H9 (cell line): ENCODE measurements at regions not wholly inside any gene's neighbourhood (a gene's known extent, or its start where the extent isn't known, plus 50 kb on each side); places are given as distances from the start of the nearest gene placed in this dataset.
A peak's percentile ranks its signal among the peaks of the same experiment; 100 is the strongest.
"Not testable (repeated sequence)": the region's sequence is repeated elsewhere in the genome, so short reads cannot be mapped to it uniquely, and the experiment has no call there.

Source experiments
- DNase-seq: peaks from one replicate; pipeline ENCODE4 v3.0.0-alpha.2; 2017
- H2AFZ ChIP-seq: one replicate; pipeline ENCODE4 v1.6.1; 2013; ENCODE audit warnings: mild to moderate bottlenecking, low read length, control low read depth, moderate library complexity
- H2AK5ac ChIP-seq: 2 replicates; pipeline ENCODE4 v1.6.1; 2013; ENCODE audit warnings: low read length, control low read depth, mixed read lengths; ENCODE audit not compliant: insufficient read length
- H2BK120ac ChIP-seq: one replicate; pipeline ENCODE4 v1.6.1; 2013; ENCODE audit warnings: low read depth, mild to moderate bottlenecking, low read length, control low read depth, inconsistent platforms; ENCODE audit not compliant: poor library complexity, severe bottlenecking
- H2BK12ac ChIP-seq: 2 replicates; pipeline ENCODE4 v1.6.1; 2013; ENCODE audit warnings: low read length, control low read depth, mixed read lengths, low read depth; ENCODE audit not compliant: insufficient read length
- H2BK15ac ChIP-seq: 2 replicates; pipeline ENCODE4 v1.6.1; 2013; ENCODE audit warnings: low read depth, low read length, control low read depth
- H2BK20ac ChIP-seq: one replicate; pipeline ENCODE4 v1.6.1; 2013; ENCODE audit warnings: low read depth, mild to moderate bottlenecking, low read length, control low read depth, inconsistent platforms; ENCODE audit not compliant: poor library complexity, severe bottlenecking
- H2BK5ac ChIP-seq: 2 replicates; pipeline ENCODE4 v1.6.1; 2013; ENCODE audit warnings: low read length, control low read depth, mixed read lengths; ENCODE audit not compliant: insufficient read length
- H3K14ac ChIP-seq: 2 replicates; pipeline ENCODE4 v1.6.1; 2013; ENCODE audit warnings: low read length, control low read depth; ENCODE audit not compliant: insufficient read depth
- H3K18ac ChIP-seq: 2 replicates; pipeline ENCODE4 v1.6.1; 2013; ENCODE audit warnings: low read depth, mild to moderate bottlenecking, mixed read lengths, low read length, control low read depth; ENCODE audit not compliant: insufficient read length
- H3K23ac ChIP-seq: 2 replicates; pipeline ENCODE4 v1.6.1; 2013; ENCODE audit warnings: low read length, control low read depth, mixed read lengths, low read depth; ENCODE audit not compliant: insufficient read length
- H3K23me2 ChIP-seq: 2 replicates; pipeline ENCODE4 v1.6.1; 2013; ENCODE audit warnings: low read depth, mild to moderate bottlenecking, mixed read lengths, low read length, control low read depth; ENCODE audit not compliant: insufficient read length, poor library complexity, severe bottlenecking
- H3K27ac ChIP-seq: 2 replicates; pipeline ENCODE4 v1.5.1; 2013; ENCODE audit warnings: low read length, control low read depth, mixed read lengths, low read depth; ENCODE audit not compliant: insufficient read length
- H3K27me3 ChIP-seq: 2 replicates; pipeline ENCODE4 v1.6.1; 2013; ENCODE audit warnings: low read length, control low read depth, inconsistent platforms; ENCODE audit not compliant: insufficient read depth
- H3K4ac ChIP-seq: 2 replicates; pipeline ENCODE4 v1.6.1; 2013; ENCODE audit warnings: low read depth, mild to moderate bottlenecking, control low read depth, inconsistent platforms, low read length, moderate library complexity
- H3K4me1 ChIP-seq: 2 replicates; pipeline ENCODE4 v1.6.1; 2013; ENCODE audit warnings: low read length, control low read depth, inconsistent platforms; ENCODE audit not compliant: insufficient read depth
- H3K4me2 ChIP-seq: 2 replicates; pipeline ENCODE4 v1.6.1; 2013; ENCODE audit warnings: low read length, control low read depth, mixed read lengths; ENCODE audit not compliant: insufficient read length, insufficient read depth
- H3K56ac ChIP-seq: 2 replicates; pipeline ENCODE4 v1.6.1; 2013; ENCODE audit warnings: low read depth, mild to moderate bottlenecking, mixed read lengths, low read length, control low read depth; ENCODE audit not compliant: insufficient read length
- H3K79me1 ChIP-seq: 2 replicates; pipeline ENCODE4 v1.6.1; 2013; ENCODE audit warnings: low read depth, mild to moderate bottlenecking, moderate library complexity, low read length, control low read depth, inconsistent platforms; ENCODE audit not compliant: insufficient read depth, poor library complexity, severe bottlenecking
- H3K79me2 ChIP-seq: 2 replicates; pipeline ENCODE4 v1.6.1; 2013; ENCODE audit warnings: low read length, control low read depth, inconsistent platforms; ENCODE audit not compliant: insufficient read depth
- H3K9ac ChIP-seq: 2 replicates; pipeline ENCODE4 v1.6.1; 2013; ENCODE audit warnings: low read length, control low read depth, mixed read lengths; ENCODE audit not compliant: insufficient read length; ENCODE audit errors: extremely low read depth
- H3K9me3 ChIP-seq: one replicate; pipeline ENCODE4 v1.6.1; 2013; ENCODE audit warnings: low read depth, low read length, inconsistent platforms; ENCODE audit not compliant: control insufficient read depth
- H3T11ph ChIP-seq: one replicate; pipeline ENCODE4 v1.6.1; 2013; ENCODE audit warnings: mild to moderate bottlenecking, low read length, control low read depth, inconsistent platforms
- H4K20me1 ChIP-seq: one replicate; pipeline ENCODE4 v1.6.1; 2013; ENCODE audit not compliant: control insufficient read depth, insufficient read length, insufficient read depth
- H4K5ac ChIP-seq: 2 replicates; pipeline ENCODE4 v1.6.1; 2013; ENCODE audit warnings: low read depth, mild to moderate bottlenecking, mixed read lengths, low read length, control low read depth; ENCODE audit not compliant: insufficient read length
- H4K8ac ChIP-seq: replicated peaks from 2 replicates; pipeline ENCODE4 v1.6.1; 2013; ENCODE audit warnings: low read length, control low read depth, mixed read lengths, low read depth; ENCODE audit not compliant: insufficient read length
- H4K91ac ChIP-seq: 2 replicates; pipeline ENCODE4 v1.6.1; 2013; ENCODE audit warnings: low read depth, mild to moderate bottlenecking, moderate library complexity, mixed read lengths, low read length, control low read depth; ENCODE audit not compliant: insufficient read length
- H3K27ac Mint-ChIP-seq, 3 experiments: 2 replicates in 2 of 3; 3 replicates in 1 of 3; pipeline ENCODE4 v1.8.0; 2020 to 2021; ENCODE audit warnings: mixed read lengths in 3 of 3, mild to moderate bottlenecking in 1 of 3, moderate library complexity in 1 of 3
- H3K27me3 Mint-ChIP-seq: 2 replicates; pipeline ENCODE4 v1.8.0; 2021; ENCODE audit warnings: low read depth, mild to moderate bottlenecking, moderate library complexity, mixed read lengths
- H3K36me3 Mint-ChIP-seq, 3 experiments: 2 replicates in 2 of 3; 3 replicates in 1 of 3; pipeline ENCODE4 v1.8.0; 2020 to 2021; ENCODE audit warnings: low read depth in 3 of 3, mixed read lengths in 3 of 3; ENCODE audit not compliant: insufficient read depth in 1 of 3
- H3K4me1 Mint-ChIP-seq, 2 experiments: 2 replicates each; pipeline ENCODE4 v1.8.0; 2020; ENCODE audit warnings: mixed read lengths in 2 of 2
- H3K4me3 Mint-ChIP-seq, 2 experiments: 2 replicates in 1 of 2; 3 replicates in 1 of 2; pipeline ENCODE4 v1.8.0; 2020 to 2021; ENCODE audit warnings: mild to moderate bottlenecking in 2 of 2, mixed read lengths in 2 of 2, moderate library complexity in 1 of 2
- H3K9me3 Mint-ChIP-seq, 2 experiments: 2 replicates in 1 of 2; 3 replicates in 1 of 2; pipeline ENCODE4 v1.8.0; 2020; ENCODE audit warnings: mild to moderate bottlenecking in 2 of 2, mixed read lengths in 2 of 2, moderate library complexity in 1 of 2
- CTCF ChIP-seq: fragments of 200-600 bp; sonication (generic); conservative IDR thresholded peaks from 3 replicates; pipeline ENCODE4 v1.8.0; 2021; ENCODE audit warnings: antibody characterized with exemption, mild to moderate bottlenecking
- WGBS: extraction: QIAGEN DNeasy Blood & Tissue Kit; methylation state at CpG from one replicate; pipeline ENCODE4 v1.1.7; 2013; ENCODE audit warnings: missing lambda C conversion rate, low lambda C conversion rate, mixed read lengths; ENCODE audit not compliant: insufficient read length; ENCODE audit errors: extremely low coverage; 5-methylcytosine and 5-hydroxymethylcytosine counted together

GRCh38 chr7:82572195-82572880, 128.8 kb upstream of the CACNA2D1 start:
- no peaks in the 10 kb centered on the region for H3K27me3 ChIP-seq
- no peaks in the 10 kb centered on the region for H3K4me1 ChIP-seq
- peak overlapping the region; percentile 99 for H2AFZ ChIP-seq
- H2BK12ac ChIP-seq = no peak overlapping the region
- no peak overlapping the region for H2AK5ac ChIP-seq
- no peak overlapping the region for H2BK120ac ChIP-seq
- Mint-ChIP-seq H3K27me3 (no peaks in the 10 kb centered on the region), H3K27ac (no peak overlapping the region; a peak in 1 of 7 replicates), H3K36me3 (no peaks in the 10 kb centered on the region), H3K4me1 (peaks cover 4 to 5% of the 10 kb centered on the region in 2 experiments; a peak in 3 of 4 replicates), H3K4me3 (peak overlapping the region in 1 of 2 experiments; percentile 40; a peak in 2 of 5 replicates), H3K9me3 (no peaks in the 10 kb centered on the region)
- H4K8ac ChIP-seq = no peak overlapping the region
- no peak overlapping the region for H4K91ac ChIP-seq
- no peak overlapping the region for H3K23ac ChIP-seq
- H3K9me3 ChIP-seq = no peaks in the 10 kb centered on the region
- WGBS = no CpG with 5 or more reads among the region's 9 CpGs
- H2BK15ac ChIP-seq = no peak overlapping the region
- DNase-seq = peak; percentile 85
- no peak overlapping the region for H3K9ac ChIP-seq
- no peaks in the 10 kb centered on the region for H3K79me2 ChIP-seq
- H3K18ac ChIP-seq = no peak overlapping the region
- no peaks in the 10 kb centered on the region for H3K79me1 ChIP-seq
- H3K14ac ChIP-seq = no peak overlapping the region
- no peak overlapping the region for H3K27ac ChIP-seq
- peak overlapping the region; percentile 30 for H3K4me2 ChIP-seq
- H2BK20ac ChIP-seq = no peak overlapping the region
- no peak overlapping the region for H4K5ac ChIP-seq
- no peak overlapping the region for H2BK5ac ChIP-seq
- H3K56ac ChIP-seq = no peak overlapping the region
- H3K23me2 ChIP-seq = no peaks in the 10 kb centered on the region
- no peaks in the 10 kb centered on the region for H4K20me1 ChIP-seq
- TF ChIP-seq CTCF = peak; percentile 96
- no peak overlapping the region for H3T11ph ChIP-seq
- no peak overlapping the region for H3K4ac ChIP-seq

GRCh38 chr7:82571047-82571446, 127.5 kb upstream of the CACNA2D1 start:
- H3K4me3 Mint-ChIP-seq = not testable (repeated sequence)

More at GRCh38 chr7:82571047-82571446, 127.5 kb upstream of the CACNA2D1 start:
- not testable (repeated sequence) for H3K27me3 Mint-ChIP-seq, H2BK12ac ChIP-seq, H3K27ac Mint-ChIP-seq, H3K23ac ChIP-seq, H3K56ac ChIP-seq, H3K4ac ChIP-seq, H2AFZ ChIP-seq, H4K8ac ChIP-seq, H2BK5ac ChIP-seq, H3K27ac ChIP-seq, H2BK120ac ChIP-seq, H3K23me2 ChIP-seq, H3K4me1 Mint-ChIP-seq, H4K20me1 ChIP-seq, H2AK5ac ChIP-seq, H4K91ac ChIP-seq, H2BK20ac ChIP-seq, H3K14ac ChIP-seq, H3K79me1 ChIP-seq, H3K9ac ChIP-seq, H3K4me2 ChIP-seq, H3K36me3 Mint-ChIP-seq, H3K18ac ChIP-seq, H3K9me3 Mint-ChIP-seq, H3K9me3 ChIP-seq, H3K4me1 ChIP-seq, H3K79me2 ChIP-seq, H2BK15ac ChIP-seq, H3K27me3 ChIP-seq, DNase-seq, H4K5ac ChIP-seq, H3T11ph ChIP-seq
- no CpG with 5 or more reads among the region's 4 CpGs for WGBS
